Fibroblast of the conjunctiva (primary cell): ENCODE measurements at regions not wholly inside any gene's neighbourhood (a gene's known extent, or its start where the extent isn't known, plus 50 kb on each side); places are given as distances from the start of the nearest gene placed in this dataset.
A peak's percentile ranks its signal among the peaks of the same experiment; 100 is the strongest.

ENCODE experiments used
- DNase-seq: peaks from one replicate; pipeline ENCODE4 v3.0.0-alpha.2; 2010; ENCODE audit warnings: low read depth

DNA sequence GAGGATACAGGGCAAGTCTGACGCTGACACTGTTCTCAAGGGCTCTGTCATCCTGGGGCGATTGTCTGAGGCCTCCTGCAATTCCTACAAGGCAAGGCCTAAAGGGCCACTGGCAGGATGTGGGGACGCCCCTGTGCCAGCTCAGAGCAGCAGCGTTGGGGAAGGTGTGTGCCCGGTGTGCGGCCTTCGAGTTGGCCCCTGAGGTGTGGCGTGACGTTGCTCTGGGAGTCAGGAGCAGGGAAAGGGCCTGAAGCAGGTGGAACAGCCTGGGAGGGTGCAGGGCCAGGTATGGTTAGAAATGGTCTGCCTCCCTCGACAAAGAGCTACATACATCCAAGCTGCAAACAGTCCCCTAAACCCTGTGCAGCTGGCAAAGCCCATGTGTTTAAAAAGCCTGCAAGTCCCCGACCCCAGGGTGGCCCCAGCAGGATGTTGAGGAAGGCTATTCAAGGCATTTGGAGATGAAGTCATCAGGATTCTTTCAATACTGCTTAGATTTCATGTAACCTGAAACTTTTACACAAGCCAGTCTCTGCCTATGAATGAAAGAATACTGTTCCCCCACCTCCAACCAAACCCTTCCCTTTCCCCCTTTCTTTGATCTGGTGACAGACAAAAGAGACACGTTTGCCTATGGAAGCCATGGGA is 142.5 kb upstream of the TNS3 start:
- peak; percentile 74 for DNase-seq

DNA sequence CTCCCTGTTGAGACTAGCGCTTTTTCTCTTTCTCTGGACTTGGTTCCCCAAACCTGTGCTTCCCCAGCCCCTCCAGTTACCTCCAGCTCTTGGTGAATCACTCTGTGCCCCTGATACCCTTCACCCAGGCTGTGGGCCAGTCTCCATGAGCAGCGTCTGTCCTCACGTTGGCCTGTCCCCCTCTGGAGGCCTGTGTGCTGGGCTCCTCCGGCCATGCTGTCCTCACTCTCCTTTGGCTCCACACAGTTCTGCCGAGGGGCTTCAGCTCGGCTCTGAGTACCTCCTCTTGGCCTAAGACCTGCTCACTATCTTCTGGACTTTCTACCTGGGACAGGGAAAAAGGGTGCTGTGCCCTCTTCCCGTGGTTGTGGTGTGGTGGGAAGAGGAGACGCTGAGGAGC is 140.2 kb upstream of the TNS3 start:
- DNase-seq: no peak

DNA sequence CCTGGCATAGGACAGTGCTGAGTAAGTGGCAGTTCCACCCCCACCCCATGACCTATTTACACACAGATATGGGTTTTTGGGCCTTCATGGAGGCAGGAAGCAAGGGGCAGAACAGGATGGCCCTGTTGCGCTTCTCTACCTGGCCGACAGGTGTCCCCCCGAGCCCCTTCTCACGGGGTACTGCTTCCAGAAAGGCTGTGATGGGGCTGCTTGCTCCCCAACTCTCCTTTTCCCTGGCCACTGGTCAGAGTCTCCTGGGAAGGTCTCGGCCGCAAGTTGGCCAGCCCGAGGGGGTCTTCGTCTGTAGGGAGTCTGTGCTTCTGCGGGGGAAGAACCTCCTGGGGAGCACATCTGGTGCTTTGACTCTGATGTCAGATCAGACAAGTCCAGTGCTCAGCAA is 139.8 kb upstream of the TNS3 start:
- no peak for DNase-seq

DNA sequence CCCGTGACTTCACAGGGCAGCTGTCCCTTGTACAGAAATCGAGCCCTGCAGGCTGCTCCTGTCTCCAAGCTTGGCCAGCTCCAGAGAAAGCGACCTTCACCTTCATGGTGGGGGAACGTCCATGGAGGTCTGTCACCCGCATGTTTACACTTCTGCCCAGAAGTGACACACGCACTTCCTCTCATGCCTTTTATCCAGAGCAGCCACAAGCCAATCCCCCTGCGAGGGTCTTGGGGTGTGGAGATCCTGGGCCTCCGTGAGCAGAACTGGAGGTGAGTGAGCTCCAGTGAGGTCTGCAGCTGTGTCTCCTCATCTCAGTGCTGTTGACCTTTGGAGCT is 139.0 kb upstream of the TNS3 start:
- DNase-seq: no peak

DNA sequence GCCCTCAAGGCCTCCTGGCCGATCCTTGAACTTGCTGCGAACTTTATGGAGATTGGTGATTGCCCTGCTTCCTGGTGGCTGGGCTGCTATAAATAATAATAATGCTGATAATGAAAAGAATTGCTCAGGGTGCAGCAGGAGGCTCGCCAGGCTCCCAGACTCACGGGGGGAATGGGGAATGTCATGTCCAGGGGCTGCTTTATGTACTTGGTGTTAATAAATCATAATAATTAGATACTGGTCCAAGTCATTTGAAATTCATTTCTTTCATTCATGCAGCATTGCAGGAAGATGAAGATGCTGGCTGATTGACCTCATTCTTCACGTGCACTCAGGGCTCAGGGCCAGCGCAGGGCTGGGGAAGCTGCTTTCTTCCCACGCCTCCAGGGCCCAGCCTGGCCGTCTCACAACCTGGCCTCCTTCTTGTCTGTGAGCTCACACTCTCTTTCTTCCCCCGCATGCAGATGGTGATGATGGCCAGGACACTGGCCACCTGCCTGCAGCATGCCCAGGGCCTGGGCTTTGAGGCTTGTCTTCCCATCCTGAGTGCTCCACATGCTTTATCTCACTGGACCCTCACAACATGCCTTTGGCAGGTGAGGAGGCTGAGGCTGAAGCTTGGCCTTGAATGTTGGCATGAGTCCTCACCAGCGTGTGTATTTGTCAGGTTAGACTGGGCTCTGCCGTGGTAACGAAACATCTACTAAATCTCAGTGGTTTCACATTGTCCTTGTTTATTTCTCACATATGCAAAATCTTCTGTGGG is 138.4 kb upstream of the TNS3 start:
- peak; percentile 13 for DNase-seq

DNA sequence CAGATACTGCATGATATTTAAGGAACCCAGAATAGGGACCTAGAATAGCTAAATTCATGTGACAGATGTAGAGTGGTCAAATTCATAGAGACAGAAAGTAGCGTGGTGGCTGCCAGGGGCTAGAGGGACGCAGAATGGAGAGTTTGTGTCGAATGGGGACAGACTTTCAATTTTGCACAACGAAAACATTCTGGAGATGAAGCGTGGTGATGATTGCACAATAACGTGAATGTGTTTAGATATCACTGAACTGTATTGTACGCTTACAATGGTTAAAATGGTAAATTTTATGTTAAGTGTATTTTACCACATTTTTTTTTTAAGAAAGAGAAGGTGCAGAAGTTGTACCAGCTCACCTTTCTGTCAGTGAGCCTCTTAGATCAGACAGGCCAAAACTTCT is 137.8 kb upstream of the TNS3 start:
- DNase-seq: no peak

DNA sequence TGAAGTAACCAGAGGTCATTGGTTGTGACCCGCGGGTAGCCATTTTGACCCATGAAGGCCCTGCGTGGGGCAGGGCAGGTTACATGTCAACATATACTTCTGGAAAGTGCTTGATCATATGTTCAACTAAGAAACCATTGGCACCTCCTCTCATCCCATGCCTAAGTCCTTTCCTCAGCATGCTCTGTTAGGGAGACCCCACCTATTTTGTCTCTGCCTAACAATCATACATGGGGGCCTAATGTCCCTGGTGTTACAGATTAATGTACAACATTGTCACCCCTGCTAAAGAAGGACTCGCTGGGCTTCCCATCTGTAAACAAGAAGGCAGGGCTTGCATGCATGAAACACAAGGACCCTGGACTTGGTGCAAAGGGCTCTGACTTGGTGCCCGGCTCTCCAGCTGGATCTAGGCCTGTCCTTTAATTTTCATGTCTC is 133.7 kb upstream of the TNS3 start:
- no peak for DNase-seq

DNA sequence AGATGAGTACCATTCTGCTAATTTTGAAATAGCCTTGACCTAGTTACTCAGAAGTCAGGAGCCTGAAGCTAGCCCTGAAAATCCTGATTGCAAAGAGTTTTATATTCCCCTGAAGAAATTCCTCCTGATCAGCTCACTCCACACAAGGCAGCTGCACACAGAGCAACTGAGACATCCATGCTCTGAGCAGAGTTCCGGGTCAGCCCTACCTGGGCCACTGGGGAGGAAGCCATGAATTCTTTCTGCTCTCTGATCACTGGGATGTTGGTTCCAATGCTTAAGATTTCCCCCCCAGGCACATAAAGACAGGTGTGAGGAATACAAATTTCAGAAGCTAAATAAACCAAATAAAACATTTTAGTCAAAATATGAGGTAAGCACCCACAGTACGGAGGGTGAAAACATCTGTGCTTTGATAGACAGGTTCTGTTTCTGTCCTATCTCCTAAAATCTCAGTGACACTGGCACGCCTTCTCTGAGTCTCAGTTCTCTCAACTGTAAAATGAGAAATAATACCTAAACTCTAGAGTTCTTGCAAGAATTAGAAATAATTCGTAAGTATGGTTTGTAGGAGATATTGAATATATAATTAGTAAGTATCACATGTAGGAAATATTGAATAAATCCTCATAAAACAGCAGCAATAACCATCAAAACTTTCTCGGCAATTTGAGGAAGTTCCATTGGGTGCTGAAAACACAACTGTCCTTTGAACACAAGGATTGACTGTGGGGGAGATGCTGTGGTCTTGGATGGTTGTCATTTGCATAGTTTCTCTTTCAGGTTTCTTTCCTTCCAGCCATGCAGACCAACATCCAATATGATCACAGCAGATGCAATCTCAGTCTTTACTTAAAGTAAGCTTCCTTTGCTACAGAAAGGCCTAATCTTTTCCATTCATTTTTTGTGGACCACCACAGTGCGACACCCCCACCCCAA is 133.0 kb upstream of the TNS3 start:
- no peak for DNase-seq

DNA sequence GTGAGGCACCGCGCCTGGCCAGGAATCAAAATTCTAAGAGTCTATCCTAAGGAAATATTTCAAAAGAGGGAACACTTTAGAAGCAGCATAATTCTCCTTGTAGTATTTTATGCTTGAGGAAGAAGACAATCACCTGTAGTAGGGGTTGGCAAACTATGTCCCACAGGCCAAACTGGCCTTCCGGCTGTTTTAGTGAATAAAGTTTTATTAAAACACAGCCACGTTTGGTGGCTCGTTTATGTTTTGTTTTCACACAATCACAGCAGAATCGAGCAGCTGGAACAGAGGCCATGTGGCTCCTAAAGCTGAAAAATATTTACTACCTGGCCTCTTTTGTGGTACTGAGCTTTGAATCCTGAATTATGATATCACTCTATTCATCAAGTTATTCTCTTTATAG is 131.7 kb upstream of the TNS3 start:
- DNase-seq: no peak

DNA sequence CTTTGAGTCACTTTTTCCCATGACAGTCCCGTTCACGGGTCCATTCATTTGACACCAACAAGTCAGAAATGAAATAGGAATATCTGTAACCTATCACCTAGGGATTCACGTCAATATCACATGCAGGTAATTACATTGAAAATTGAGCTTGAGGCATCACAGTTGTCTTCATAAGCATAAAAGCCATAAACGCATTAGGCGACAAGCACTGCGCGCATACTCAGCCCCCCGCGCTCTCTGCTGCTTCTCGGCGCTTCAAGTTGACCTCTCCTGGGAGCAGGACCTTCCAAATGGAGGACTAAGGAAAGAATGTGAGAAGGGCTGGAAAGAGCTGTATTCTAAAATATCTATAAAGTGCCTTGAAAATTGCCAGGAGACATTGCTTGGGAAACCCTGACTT is 130.5 kb upstream of the TNS3 start:
- no peak for DNase-seq

DNA sequence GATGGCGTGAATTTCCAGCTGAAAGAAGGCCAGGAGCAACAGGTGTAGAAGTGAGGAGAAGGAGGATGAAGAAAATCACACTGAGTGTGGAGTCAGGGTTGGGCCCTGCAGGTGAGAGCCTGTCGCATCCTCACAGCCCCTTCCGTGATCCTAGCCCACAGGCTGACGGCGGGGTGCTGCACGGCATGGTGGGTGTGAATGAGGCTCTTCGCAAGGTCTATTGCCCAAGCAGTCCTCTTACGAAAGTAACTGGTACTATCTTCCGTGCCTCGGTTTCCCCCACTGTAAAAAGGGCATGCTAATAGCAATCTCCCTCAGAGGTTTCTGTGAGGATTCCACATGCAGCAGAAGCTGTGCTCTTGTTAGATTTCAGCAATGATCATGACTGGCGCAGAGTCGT is 129.9 kb upstream of the TNS3 start:
- DNase-seq: no peak

DNA sequence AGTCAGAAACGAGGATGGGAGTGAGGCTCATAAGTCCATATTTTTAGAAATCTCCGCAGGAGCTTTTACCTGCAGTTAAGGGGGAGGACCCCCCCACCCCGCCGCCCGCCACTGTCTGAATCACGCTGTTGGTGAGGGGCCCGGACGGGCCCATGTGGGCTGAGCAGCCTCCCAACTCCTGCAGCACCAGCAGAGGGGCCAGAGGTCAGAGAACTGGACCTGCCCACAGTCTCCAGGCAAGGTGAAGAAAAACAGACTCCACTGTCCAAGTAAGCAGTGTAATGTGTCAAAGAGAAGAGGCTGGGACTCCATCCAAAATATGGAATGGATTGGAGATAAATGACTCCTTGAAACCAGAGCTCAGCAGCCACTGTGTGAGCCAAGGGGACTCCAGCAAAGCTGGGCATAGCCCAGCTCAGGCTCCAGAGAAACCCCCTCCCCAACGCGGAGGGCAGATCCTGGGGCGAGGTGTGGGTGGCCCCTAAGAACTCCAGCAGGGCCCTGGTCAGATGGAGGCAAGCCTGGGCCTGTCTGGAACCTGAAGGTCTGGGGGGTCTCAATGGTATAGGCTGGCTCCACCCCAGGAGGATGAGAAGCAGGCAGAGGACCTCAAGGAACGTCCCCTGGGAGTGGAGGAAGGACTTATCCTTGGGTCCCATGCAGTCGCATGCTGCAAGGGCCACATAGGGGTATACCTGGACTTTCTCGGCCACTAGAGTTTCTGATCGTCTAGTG is 128.5 kb upstream of the TNS3 start:
- DNase-seq: no peak

DNA sequence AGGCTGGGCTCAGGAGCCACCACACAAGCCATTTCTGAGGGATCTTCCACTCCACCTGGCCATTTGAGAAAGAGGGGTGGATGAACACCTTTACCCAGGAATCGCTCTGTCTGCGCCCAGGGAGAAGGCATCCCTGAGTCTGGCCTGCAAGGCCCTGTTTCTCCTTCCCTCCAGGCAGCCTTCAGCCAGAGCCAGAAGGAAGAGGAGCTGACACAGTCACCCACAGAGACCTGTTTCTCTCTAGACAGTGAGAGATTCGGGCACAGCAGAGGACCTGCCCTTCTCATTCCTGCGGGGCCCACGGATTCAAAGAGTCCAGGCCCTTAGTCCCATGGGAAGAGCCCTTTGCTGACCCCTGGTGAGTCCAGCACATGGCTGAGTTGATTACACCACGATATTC is 127.5 kb upstream of the TNS3 start:
- DNase-seq: no peak

DNA sequence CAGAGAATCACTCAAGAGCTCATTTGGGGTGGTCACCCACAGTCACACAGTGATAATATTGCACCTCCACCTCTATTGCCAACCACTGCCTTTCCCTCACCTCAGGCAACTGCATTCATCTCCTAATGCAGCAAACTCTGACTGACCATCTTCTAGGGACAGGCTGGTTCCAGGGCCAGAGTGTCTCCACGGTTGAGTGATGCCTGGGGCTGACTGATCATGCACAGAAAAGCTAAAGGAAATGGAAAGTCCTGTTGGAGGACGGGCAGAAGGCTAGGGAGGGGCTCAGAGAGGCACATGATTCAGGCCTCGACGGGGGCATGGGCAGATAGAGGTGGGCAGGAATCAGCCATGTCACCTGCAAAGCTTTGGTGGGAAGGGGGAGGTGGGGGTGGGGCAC is 127.1 kb upstream of the TNS3 start:
- DNase-seq: no peak

DNA sequence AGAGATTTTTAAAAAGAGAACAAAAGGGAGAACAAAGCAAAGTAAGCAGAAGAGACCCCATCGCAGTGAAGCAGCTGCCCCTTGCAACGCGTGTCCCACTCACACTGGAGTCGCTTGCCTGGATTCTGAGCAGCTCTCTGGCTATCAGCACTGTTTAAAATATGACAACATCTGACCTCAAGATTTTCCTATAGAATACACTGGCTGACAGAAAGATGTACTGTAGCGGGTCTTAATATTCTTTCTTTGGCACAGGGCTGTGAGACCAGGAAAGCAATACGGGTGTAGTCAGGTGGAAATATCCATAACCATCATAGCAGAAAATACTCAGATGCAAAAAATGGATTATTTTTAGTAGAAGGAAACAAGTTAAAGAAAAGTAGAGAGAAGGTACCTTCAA is 125.7 kb upstream of the TNS3 start:
- DNase-seq: no peak

DNA sequence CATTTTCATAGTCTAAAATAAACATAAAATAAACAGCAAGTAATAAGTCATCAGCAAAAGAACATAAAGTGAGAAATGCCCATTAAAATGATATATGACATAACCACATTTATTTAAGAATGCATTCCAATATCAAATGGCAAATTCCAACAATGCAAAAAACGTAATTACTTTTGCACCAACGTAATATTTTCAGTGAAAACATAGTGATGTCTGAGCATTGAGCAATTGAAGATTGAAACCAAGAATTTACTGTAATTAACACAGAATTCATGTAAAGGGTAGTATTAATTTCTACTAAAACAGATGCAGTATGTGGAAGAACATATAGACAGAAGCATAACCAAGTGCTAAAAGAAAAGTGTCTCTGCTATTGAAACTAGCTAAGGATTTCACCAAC is 123.0 kb upstream of the TNS3 start:
- DNase-seq: no peak

DNA sequence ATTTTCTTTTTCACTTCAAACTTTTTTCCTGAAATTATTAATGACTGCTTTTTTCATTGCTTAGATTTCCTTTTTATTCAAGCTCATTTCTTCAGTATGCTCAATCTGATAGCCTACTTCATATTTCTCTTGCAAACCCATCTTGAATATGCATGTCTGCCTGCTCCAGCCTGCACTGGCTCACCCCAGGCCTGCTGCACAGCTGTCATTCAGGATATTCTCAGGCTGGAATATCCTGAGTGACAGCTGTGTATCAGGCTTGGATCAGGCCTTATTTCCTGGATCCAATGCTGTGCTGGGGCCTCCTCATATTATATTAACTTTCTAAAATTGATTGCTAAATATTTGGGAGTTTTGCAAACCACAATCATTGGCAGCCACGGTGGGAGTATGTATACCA is 120.2 kb upstream of the TNS3 start:
- no peak for DNase-seq

DNA sequence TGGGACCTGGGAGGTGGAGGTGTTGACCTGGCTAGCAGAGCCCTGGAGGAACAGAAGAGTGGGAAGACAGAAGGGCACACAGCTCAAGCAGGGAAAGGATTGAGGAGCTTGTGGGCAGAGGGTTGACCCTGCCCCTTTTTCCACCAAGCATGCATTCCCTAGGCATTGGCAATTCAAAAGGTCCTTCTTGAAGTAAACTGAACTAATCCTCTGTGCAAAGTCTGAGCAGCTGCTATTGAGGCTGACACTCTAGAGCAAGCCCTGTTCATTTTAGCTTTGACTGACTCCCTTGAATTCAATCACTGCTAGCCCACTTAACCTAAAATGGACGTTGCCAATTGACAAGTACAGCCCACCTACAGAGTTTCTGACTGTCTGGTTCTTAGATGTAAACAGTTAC is 116.5 kb upstream of the TNS3 start:
- no peak for DNase-seq

DNA sequence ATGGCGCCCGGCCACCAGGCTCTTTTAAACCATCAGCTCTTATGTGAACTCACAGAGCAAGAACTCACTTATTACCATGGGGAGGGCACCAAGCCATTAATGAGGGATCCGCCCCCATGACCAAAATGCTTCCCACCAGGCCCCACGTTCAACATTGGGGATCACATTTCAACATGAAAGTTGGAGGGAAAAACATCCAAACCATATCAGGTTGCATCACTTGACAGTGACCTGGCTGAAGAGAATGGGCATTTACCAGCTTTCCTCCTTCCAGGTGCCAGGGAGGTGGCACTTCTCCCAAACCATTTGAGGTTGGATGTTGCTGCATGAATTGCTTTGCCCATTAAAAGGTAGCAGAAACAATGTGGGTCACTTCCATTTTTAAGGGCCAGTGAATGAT is 115.6 kb upstream of the TNS3 start:
- DNase-seq: no peak

DNA sequence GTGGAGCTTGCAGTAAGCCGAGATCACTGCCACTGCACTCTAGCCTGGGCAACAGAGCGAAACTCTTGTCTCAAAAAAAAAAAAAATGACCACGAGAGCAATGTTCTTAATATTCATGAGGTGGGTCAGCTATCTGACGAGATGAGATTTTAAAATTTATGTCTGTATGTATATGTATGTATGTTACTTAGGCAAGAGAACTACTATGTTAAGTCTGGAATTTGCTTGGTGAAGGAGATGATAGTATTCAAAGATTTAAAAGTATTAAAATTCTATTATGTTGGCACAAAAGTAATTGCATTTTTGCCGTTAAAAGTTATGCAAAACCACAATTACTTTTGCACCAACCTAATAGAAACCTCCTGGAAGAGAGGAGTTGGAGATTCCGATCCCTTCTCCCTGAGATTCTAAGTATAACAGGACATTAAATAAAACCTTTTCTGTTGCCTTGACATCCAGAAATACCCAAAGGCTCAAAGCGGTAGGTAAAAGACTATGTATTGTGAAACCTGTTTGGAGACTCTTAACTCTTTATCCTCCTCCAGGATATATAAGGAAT is 114.3 kb upstream of the TNS3 start:
- DNase-seq: no peak

DNA sequence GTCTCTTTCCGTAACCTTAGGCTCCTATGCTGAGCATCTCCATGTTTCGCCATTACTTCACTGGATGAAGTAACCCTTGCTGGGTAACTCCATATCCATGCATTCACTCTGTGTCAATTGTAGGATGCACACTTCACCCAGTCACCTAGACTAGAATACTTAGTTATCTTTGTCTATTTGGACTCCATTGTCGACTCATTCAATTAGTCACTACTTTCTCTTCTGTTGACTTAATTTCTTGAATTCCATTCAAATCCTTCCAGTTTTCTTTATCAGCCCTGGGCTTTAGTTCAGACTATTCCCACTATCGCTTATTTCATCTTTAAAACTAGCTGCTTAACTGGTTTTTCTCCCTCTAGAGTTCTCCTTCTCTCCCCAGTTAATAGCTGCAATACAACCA is 111.3 kb upstream of the TNS3 start:
- no peak for DNase-seq

DNA sequence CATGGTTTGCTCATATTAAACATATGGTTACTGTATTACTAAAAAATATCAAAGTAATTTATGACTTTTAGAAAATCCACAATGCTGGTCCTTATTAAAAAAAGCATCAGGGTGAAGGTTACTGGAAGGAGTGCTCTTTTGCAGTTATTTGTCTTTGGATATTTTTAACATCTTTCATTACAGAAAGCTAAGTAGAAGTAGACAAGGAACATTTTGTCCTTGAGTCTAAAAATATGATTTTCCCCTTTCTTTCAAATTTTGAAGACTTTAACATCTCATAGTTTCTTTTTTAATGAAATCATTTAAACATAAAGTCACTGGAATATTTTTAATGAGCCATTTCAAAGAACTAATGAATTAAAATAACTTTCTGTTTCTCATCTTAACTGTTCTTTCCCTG is 110.1 kb upstream of the TNS3 start:
- DNase-seq: no peak
